Brain microvascular endothelial cell (primary cell): ENCODE measurements at regions not wholly inside any gene's neighbourhood (a gene's known extent, or its start where the extent isn't known, plus 50 kb on each side); places are given as distances from the start of the nearest gene placed in this dataset.

Source experiments
- DNase-seq: peaks from one replicate; pipeline ENCODE4 v3.0.0-alpha.2; 2020
- H3K27ac ChIP-seq: fragments of 250-450 bp; sonication (Bioruptor Pico); 2 replicates; pipeline ENCODE4 v1.5.1; 2020; ENCODE audit warnings: mild to moderate bottlenecking, moderate library complexity
- H3K27me3 ChIP-seq: fragments of 250-450 bp; sonication (Bioruptor Pico); replicated peaks from 2 replicates; pipeline ENCODE4 v1.5.1; 2020; ENCODE audit warnings: mild to moderate bottlenecking
- H3K36me3 ChIP-seq: fragments of 250-450 bp; sonication (Bioruptor Pico); replicated peaks from 2 replicates; pipeline ENCODE4 v1.5.1; 2020; ENCODE audit warnings: mild to moderate bottlenecking
- H3K4me3 ChIP-seq: 2 replicates; pipeline ENCODE4 v1.5.1; 2011; ENCODE audit warnings: low read depth, mild to moderate bottlenecking, control low read depth, low read length, moderate library complexity
- CTCF ChIP-seq: IDR thresholded peaks from 2 replicates; pipeline ENCODE4 v1.5.1; 2011; ENCODE audit warnings: low read depth, mild to moderate bottlenecking, moderate library complexity, low read length, control low read depth, inconsistent platforms; ENCODE audit errors: missing control alignments
- in situ Hi-C: cut with HindIII; loops from 2 replicates; pipeline ENCODE4 v1.10.0; 2017; ENCODE audit warnings: low sequenced_read_pairs, low pct_ligation_motif_present

GRCh38 chr2:196309691-196310090, 138.3 kb upstream of the STK17B start:
- Histone ChIP-seq H3K27me3 (no peaks in the 10 kb centered on the region), H3K4me3 (no peak overlapping the region), H3K36me3 (no peaks in the 10 kb centered on the region), H3K27ac (no peak overlapping the region)
- in situ Hi-C loops: no loop called here
- DNase-seq: no peak
- TF ChIP-seq CTCF: no peak

- in situ Hi-C loops: no loop called here
- DNase-seq: no peak
- H3K27me3 ChIP-seq: no peaks in the 10 kb centered on the region
- no peak for TF ChIP-seq CTCF
- no peak overlapping the region for H3K27ac ChIP-seq
- no peaks in the 10 kb centered on the region for H3K36me3 ChIP-seq
- H3K4me3 ChIP-seq: no peak overlapping the region
Observed at GRCh38 chr2:196314157-196314556, 142.8 kb upstream of the STK17B start.

- DNase-seq: peak; percentile 63
- H3K27me3 ChIP-seq: no peaks in the 10 kb centered on the region
- no peaks in the 10 kb centered on the region for H3K36me3 ChIP-seq
- TF ChIP-seq CTCF: no peak
- in situ Hi-C loops: no loop called here
- H3K27ac ChIP-seq: peak overlapping the region; percentile 63
- no peak overlapping the region for H3K4me3 ChIP-seq
Observed at GRCh38 chr2:196314780-196315179, 143.4 kb upstream of the STK17B start.

DNA sequence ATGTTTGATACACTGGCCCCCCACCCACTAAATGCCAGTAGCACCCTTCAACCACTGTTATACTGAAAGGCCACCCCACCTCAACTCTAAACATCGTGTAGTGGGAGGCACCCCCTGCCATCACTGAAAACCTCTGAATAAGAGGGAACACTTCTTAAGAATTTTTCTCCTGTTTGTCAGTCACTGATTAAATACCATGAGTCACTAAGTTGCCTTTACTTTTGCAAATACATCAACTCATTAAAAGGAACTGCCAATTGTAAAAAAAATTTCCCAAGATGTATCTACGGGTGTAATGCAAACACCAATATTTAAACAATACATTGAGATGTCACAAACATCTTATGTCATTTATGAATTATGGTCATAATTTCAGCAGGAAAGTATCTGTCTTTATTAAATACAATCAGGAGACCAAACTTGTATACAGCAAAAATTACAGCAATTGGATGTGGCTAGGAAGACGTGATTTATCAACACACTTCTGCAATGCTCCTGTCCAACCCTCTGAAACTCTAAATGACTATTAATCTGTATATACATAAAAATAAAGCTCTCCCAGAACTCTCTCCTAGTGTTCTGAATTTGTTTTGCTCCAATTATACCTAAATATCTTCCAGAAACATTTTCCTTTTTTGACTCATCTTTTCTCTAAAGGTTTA, 144.1 kb upstream of the STK17B start:
- Histone ChIP-seq H3K27me3 (no peaks in the 10 kb centered on the region), H3K4me3 (no peak overlapping the region), H3K27ac (peak overlapping the region; percentile 63), H3K36me3 (no peaks in the 10 kb centered on the region)
- DNase-seq: no peak
- in situ Hi-C loops: no loop called here
- TF ChIP-seq CTCF: no peak

DNA sequence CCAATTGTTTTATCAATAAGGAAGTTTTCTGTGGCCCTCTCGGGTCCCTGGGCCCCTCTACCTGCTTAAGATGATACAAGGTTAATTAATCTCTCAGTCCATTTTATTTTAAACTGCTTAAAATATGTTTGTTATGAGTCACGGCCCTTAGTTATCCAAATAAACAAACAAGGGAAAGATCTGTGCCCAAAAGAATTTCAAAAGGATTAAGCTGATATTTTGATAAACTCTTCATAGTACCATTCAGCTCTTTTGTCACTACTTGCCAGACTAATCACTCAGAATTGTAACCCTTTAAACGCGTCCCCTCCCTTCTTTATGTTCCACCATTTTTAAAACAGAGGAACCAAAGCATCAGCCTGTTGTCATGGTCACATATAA, 144.7 kb upstream of the STK17B start:
- TF ChIP-seq CTCF: no peak
- H3K4me3 ChIP-seq: no peak overlapping the region
- H3K27me3 ChIP-seq: no peaks in the 10 kb centered on the region
- no peak for DNase-seq
- H3K36me3 ChIP-seq: no peaks in the 10 kb centered on the region
- H3K27ac ChIP-seq: peak overlapping the region; percentile 63
- in situ Hi-C loops: no loop called here
